Motor neuron (in vitro differentiated cells): ENCODE measurements at regions not wholly inside any gene's neighbourhood (a gene's known extent, or its start where the extent isn't known, plus 50 kb on each side); places are given as distances from the start of the nearest gene placed in this dataset.
A peak's percentile ranks its signal among the peaks of the same experiment; 100 is the strongest.

Experiments
- ATAC-seq, 8 experiments: fragments of 200-7000 bp; cut with Tn5 transposase; replicated peaks in 6 of 8; 2 replicates each; pipeline ENCODE4 v1.8.0; 2021; ENCODE audit warnings: mild to moderate bottlenecking in 8 of 8, moderate library complexity in 8 of 8
- H3K27ac ChIP-seq, 2 donors: fragments of 250-450 bp; sonication (Bioruptor Pico); 2 replicates each; pipeline ENCODE4 v1.9.0; 2021; ENCODE audit warnings: antibody characterized with exemption in 2 of 2, mild to moderate bottlenecking in 2 of 2, moderate library complexity in 1 of 2
- H3K4me1 ChIP-seq, 2 donors: fragments of 250-450 bp; sonication (Bioruptor Pico); replicated peaks in 1 of 2; 2 replicates each; pipeline ENCODE4 v1.6.1; 2021; ENCODE audit warnings: antibody characterized with exemption in 2 of 2, mild to moderate bottlenecking in 2 of 2, moderate library complexity in 1 of 2
- H3K4me3 ChIP-seq, 5 donors: fragments of 250-450 bp; sonication (Bioruptor Pico); 2 replicates each; pipeline ENCODE4 v1.9.0; 2021; ENCODE audit warnings: antibody characterized with exemption in 5 of 5, mild to moderate bottlenecking in 5 of 5, moderate library complexity in 4 of 5
- WGBS, 10 experiments: fragments of 450-650 bp; shearing (Covaris generic); methylation state at CpG; one replicate each; pipeline ENCODE4 v1.0.0; 2022; 5-methylcytosine and 5-hydroxymethylcytosine counted together
- in situ Hi-C, 9 experiments: fragments of 400-800 bp; cut with MboI; loops; one replicate each; pipeline ENCODE4 v1.15.0; 2021; ENCODE audit warnings: low sequenced_read_pairs in 9 of 9, low pct_unique_long_range_greater_than_20kb in 2 of 9; ENCODE audit not compliant: unreplicated experiment in 9 of 9

GRCh38 chr5:82413302-82414040 lies 135.3 kb upstream of the RPS23 start:
- H3K4me1 ChIP-seq: no peaks in the 10 kb centered on the region
- ATAC-seq: peak in 2 of 8 experiments; percentile 97
- H3K27ac ChIP-seq: no peak overlapping the region
- WGBS, 10 experiments: 0 to 100% (median 43%) methylated on average over 1 to 7 of the region's 7 CpGs; no CpG with 5 or more reads in 1 of the 10 experiments
- in situ Hi-C loops: no loop called here
- H3K4me3 ChIP-seq: no peak overlapping the region

- in situ Hi-C loops: no loop called here
- peaks cover 0 to 12% of the 10 kb centered on the region in 2 donors for H3K4me1 ChIP-seq
- WGBS, 10 experiments: 68 to 100% (median 94%) methylated on average over 1 to 3 of the region's 3 CpGs; no CpG with 5 or more reads in 1 of the 10 experiments
- H3K27ac ChIP-seq: no peak overlapping the region
- no peak overlapping the region for H3K4me3 ChIP-seq
- ATAC-seq: no peak
These were observed 129.9 kb upstream of the RPS23 start for GRCh38 chr5:82408033-82408432.

GRCh38 chr5:82406205-82406773 lies 128.1 kb upstream of the RPS23 start:
- peaks cover 0 to 12% of the 10 kb centered on the region in 2 donors for H3K4me1 ChIP-seq
- H3K27ac ChIP-seq: no peak overlapping the region
- ATAC-seq: peak in 2 of 8 experiments; percentile 27 to 66
- WGBS, 10 experiments: 32 to 73% (median 45%) methylated on average over 3 to 13 of the region's 13 CpGs; no CpG with 5 or more reads in 1 of the 10 experiments
- in situ Hi-C loops: no loop called here
- H3K4me3 ChIP-seq: no peak overlapping the region

GRCh38 chr5:82405618-82406204 lies 127.6 kb upstream of the RPS23 start:
- Histone ChIP-seq H3K4me1 (peaks cover 0 to 12% of the 10 kb centered on the region in 2 donors), H3K27ac (no peak overlapping the region), H3K4me3 (no peak overlapping the region)
- WGBS, 10 experiments: 13 to 100% (median 90%) methylated on average over 1 to 4 of the region's 4 CpGs; no CpG with 5 or more reads in 1 of the 10 experiments
- peak in 2 of 8 experiments; percentile 74 to 79 for ATAC-seq
- in situ Hi-C loops: no loop called here

- in situ Hi-C loops: no loop called here
- no peak overlapping the region for H3K27ac ChIP-seq
- WGBS, 10 experiments: 8 to 100% (median 62%) methylated on average over 1 to 2 of the region's 2 CpGs; no CpG with 5 or more reads in 2 of the 10 experiments
These were observed 127.0 kb upstream of the RPS23 start for GRCh38 chr5:82405161-82405560.

GRCh38 chr5:82404382-82404945 lies 126.3 kb upstream of the RPS23 start:
- no peak for ATAC-seq
- WGBS, 10 experiments: 72 to 92% (median 81%) methylated on average over 1 to 3 of the region's 3 CpGs
- in situ Hi-C loops: no loop called here
- H3K27ac ChIP-seq: no peak overlapping the region
- H3K4me3 ChIP-seq: no peak overlapping the region
- H3K4me1 ChIP-seq: peaks cover 0 to 12% of the 10 kb centered on the region in 2 donors

More at GRCh38 chr5:82405161-82405560, 127.0 kb upstream of the RPS23 start:
- ATAC-seq: peak in 3 of 8 experiments; percentile 54 to 86 (median 54)
- H3K4me1 ChIP-seq: peaks cover 0 to 12% of the 10 kb centered on the region in 2 donors
- H3K4me3 ChIP-seq: no peak overlapping the region

- Histone ChIP-seq H3K4me1 (peaks cover 0 to 12% of the 10 kb centered on the region in 2 donors), H3K4me3 (no peak overlapping the region), H3K27ac (no peak overlapping the region)
- WGBS, 10 experiments: 38 to 100% (median 79%) methylated on average over 1 to 2 of the region's 2 CpGs; no CpG with 5 or more reads in 2 of the 10 experiments
- in situ Hi-C loops: no loop called here
- ATAC-seq: no peak
These were observed 125.6 kb upstream of the RPS23 start for GRCh38 chr5:82403724-82404123.

- no peak overlapping the region for H3K4me3 ChIP-seq
- in situ Hi-C loops: no loop called here
- no peak overlapping the region for H3K27ac ChIP-seq
- H3K4me1 ChIP-seq: peaks cover 0 to 12% of the 10 kb centered on the region in 2 donors
- WGBS, 10 experiments: 71 to 100% (median 89%) methylated on average over 1 to 2 of the region's 2 CpGs; no CpG with 5 or more reads in 2 of the 10 experiments
- no peak for ATAC-seq
These were observed 124.9 kb upstream of the RPS23 start for GRCh38 chr5:82403026-82403425.

- WGBS, 10 experiments: 53 to 100% (median 93%) methylated on average over 1 to 2 of the region's 2 CpGs
- ATAC-seq: no peak
- in situ Hi-C loops: no loop called here
These were observed 121.0 kb upstream of the RPS23 start for GRCh38 chr5:82399111-82399510.

GRCh38 chr5:82397741-82398320 lies 119.7 kb upstream of the RPS23 start:
- Histone ChIP-seq H3K4me3 (no peak overlapping the region), H3K27ac (no peak overlapping the region), H3K4me1 (peaks cover 0 to 10% of the 10 kb centered on the region in 2 donors)
- in situ Hi-C loops: no loop called here
- ATAC-seq: no peak
- 70 to 100% (median 94%) methylated on average over 1 to 3 of the region's 3 CpGs for WGBS, 10 experiments

More at GRCh38 chr5:82399111-82399510, 121.0 kb upstream of the RPS23 start:
- H3K27ac ChIP-seq: no peak overlapping the region
- peaks cover 0 to 10% of the 10 kb centered on the region in 2 donors for H3K4me1 ChIP-seq
- no peak overlapping the region for H3K4me3 ChIP-seq

- peaks cover 0 to 10% of the 10 kb centered on the region in 2 donors for H3K4me1 ChIP-seq
- peak; percentile 81 to 100 (median 99) for ATAC-seq
- in situ Hi-C loops: no loop called here
- no peak overlapping the region for H3K4me3 ChIP-seq
- no peak overlapping the region for H3K27ac ChIP-seq
- 2 to 100% (median 48%) methylated on average over 1 to 10 of the region's 11 CpGs for WGBS, 10 experiments
These were observed 118.8 kb upstream of the RPS23 start for GRCh38 chr5:82396871-82397514.

GRCh38 chr5:82396396-82396795 lies 118.2 kb upstream of the RPS23 start:
- Histone ChIP-seq H3K4me1 (peaks cover 0 to 10% of the 10 kb centered on the region in 2 donors), H3K4me3 (no peak overlapping the region), H3K27ac (peak overlapping the region in 1 of 2 donors; percentile 52)
- in situ Hi-C loops: no loop called here
- ATAC-seq: peak in 4 of 8 experiments; percentile 6 to 35 (median 8)
- 43 to 100% (median 70%) methylated on average over 1 to 2 of the region's 2 CpGs; no CpG with 5 or more reads in 6 of the 10 experiments for WGBS, 10 experiments
